GM04504 (cell line): ENCODE measurements at regions not wholly inside any gene's neighbourhood (a gene's known extent, or its start where the extent isn't known, plus 50 kb on each side); places are given as distances from the start of the nearest gene placed in this dataset.
"Not testable (repeated sequence)": the region's sequence is repeated elsewhere in the genome, so short reads cannot be mapped to it uniquely, and the experiment has no call there.

Experiments used
- DNase-seq: peaks from one replicate; pipeline ENCODE4 v3.0.0-alpha.2; 2012; ENCODE audit warnings: low read depth

- no peak for DNase-seq
Observed at GRCh38 chr7:106376026-106376799, 91.4 kb upstream of the NAMPT start.

GRCh38 chr7:106375499-106375898 lies 90.7 kb upstream of the NAMPT start:
- no peak for DNase-seq

- DNase-seq, result no peak
Observed at GRCh38 chr7:106374437-106374836, 89.7 kb upstream of the NAMPT start.

- DNase-seq, result no peak
Observed at GRCh38 chr7:106372595-106373318, 88.0 kb upstream of the NAMPT start.

- DNase-seq, result no peak
Observed at GRCh38 chr7:106372126-106372525, 87.3 kb upstream of the NAMPT start.

- no peak for DNase-seq
Observed at GRCh38 chr7:106371629-106372028, 86.8 kb upstream of the NAMPT start.

- no peak for DNase-seq
Observed at GRCh38 chr7:106370542-106370941, 85.8 kb upstream of the NAMPT start.

- DNase-seq, result no peak
Observed at GRCh38 chr7:106369816-106370215, 85.0 kb upstream of the NAMPT start.

GRCh38 chr7:106369352-106369751 lies 84.6 kb upstream of the NAMPT start:
- peak; percentile 40 for DNase-seq

GRCh38 chr7:106367664-106368063 lies 82.9 kb upstream of the NAMPT start:
- no peak for DNase-seq

GRCh38 chr7:106367018-106367420 lies 82.2 kb upstream of the NAMPT start:
- DNase-seq, result no peak

- no peak for DNase-seq
Observed at GRCh38 chr7:106365252-106366005, 80.6 kb upstream of the NAMPT start.

- DNase-seq, result not testable (repeated sequence)
Observed at GRCh38 chr7:106362507-106362906, 77.7 kb upstream of the NAMPT start.

GRCh38 chr7:106358103-106358663 lies 73.4 kb upstream of the NAMPT start:
- DNase-seq, result no peak

- DNase-seq, result no peak
Observed at GRCh38 chr7:106357675-106358074, 72.9 kb upstream of the NAMPT start.

- DNase-seq, result no peak
Observed at GRCh38 chr7:106354822-106355221, 70.0 kb upstream of the NAMPT start.

- no peak for DNase-seq
Observed at GRCh38 chr7:106353944-106354343, 69.2 kb upstream of the NAMPT start.

- no peak for DNase-seq
Observed at GRCh38 chr7:106348231-106348630, 63.4 kb upstream of the NAMPT start.

- no peak for DNase-seq
Observed at GRCh38 chr7:106347229-106347833, 62.5 kb upstream of the NAMPT start.

GRCh38 chr7:106346678-106347217 lies 62.0 kb upstream of the NAMPT start:
- DNase-seq, result peak; percentile 89

GRCh38 chr7:106346167-106346677 lies 61.4 kb upstream of the NAMPT start:
- DNase-seq, result no peak
